ENCODE measurements at regions not wholly inside any gene's neighbourhood (a gene's known extent, or its start where the extent isn't known, plus 50 kb on each side); places are given as distances from the start of the nearest gene placed in this dataset.
A peak's percentile ranks its signal among the peaks of the same experiment; 100 is the strongest.

- no peak for FAIRE-seq
These were observed 61.4 kb downstream of the ZXDA start for GRCh38 chrX:57848857-57849256.

GRCh38 chrX:57822818-57823217 is 87.4 kb downstream of the ZXDA start:
- FAIRE-seq = no peak
- no peak for DNase-seq (ENCODE audit: low spot score)

More at GRCh38 chrX:57848857-57849256, 61.4 kb downstream of the ZXDA start:
- DNase-seq (ENCODE audit: low spot score) = no peak

GRCh38 chrX:57822398-57822797 is 87.9 kb downstream of the ZXDA start:
- DNase-seq (ENCODE audit: low spot score) = no peak
- no peak for FAIRE-seq

GRCh38 chrX:57821703-57822387 is 88.4 kb downstream of the ZXDA start:
- DNase-seq (ENCODE audit: low spot score) = peak; percentile 53
- FAIRE-seq = no peak

GRCh38 chrX:57817302-57817701 is 93.0 kb downstream of the ZXDA start:
- FAIRE-seq (no peak), DNase-seq (ENCODE audit: low spot score) (no peak)

- DNase-seq (ENCODE audit: low spot score) = no peak
- FAIRE-seq = no peak
These were observed 92.6 kb upstream of the NLRP2B start for GRCh38 chrX:57772637-57773036.

GRCh38 chrX:57771689-57772088 is 91.6 kb upstream of the NLRP2B start:
- no peak for DNase-seq (ENCODE audit: low spot score)
- no peak for FAIRE-seq

- DNase-seq (ENCODE audit: low spot score) (no peak), FAIRE-seq (no peak)
These were observed 72.8 kb upstream of the NLRP2B start for GRCh38 chrX:57752866-57753265.

GRCh38 chrX:57741107-57741506 is 61.0 kb upstream of the NLRP2B start:
- no peak for FAIRE-seq
- DNase-seq (ENCODE audit: low spot score) = no peak

- DNase-seq (ENCODE audit: low spot score) (no peak), FAIRE-seq (no peak)
These were observed 57.8 kb upstream of the NLRP2B start for GRCh38 chrX:57737881-57738280.
